Panc1 (cell line): ENCODE measurements at regions not wholly inside any gene's neighbourhood (a gene's known extent, or its start where the extent isn't known, plus 50 kb on each side); places are given as distances from the start of the nearest gene placed in this dataset.

Experiments used
- ATAC-seq: fragments of 200-7000 bp; cut with Tn5 transposase; 2 replicates; pipeline ENCODE4 v1.9.1; 2020; ENCODE audit warnings: mild to moderate bottlenecking, moderate library complexity
- BruUV-seq: library from RNA; stranded (reverse); fragments of 400-500 nt; replicated peaks from 2 replicates; lab custom pipeline; 2021; lab: Mats Ljungman, UMichigan
- CTCF ChIA-PET: fragments of 300-600 bp; sonication (Branson Sonifier 250); formaldehyde crosslinking; loops from one replicate; lab custom pipeline; 2022; ENCODE audit warnings: antibody characterized with exemption; lab: Charles Lee
- POLR2A ChIA-PET: fragments of 300-600 bp; sonication (Branson Sonifier 250); formaldehyde crosslinking; loops from one replicate; lab custom pipeline; 2022; ENCODE audit warnings: antibody characterized with exemption; lab: Charles Lee
- DNase-seq: peaks from one replicate; pipeline ENCODE4 v3.0.0-alpha.2; 2010; ENCODE audit warnings: low read depth, low spot score
- H3K27ac ChIP-seq: 2 replicates; pipeline ENCODE4 v1.5.1; 2011; ENCODE audit warnings: mild to moderate bottlenecking, low read length, inconsistent platforms
- H3K27me3 ChIP-seq: fragments of 200-500 bp; sonication (Bioruptor generic); 2 replicates; pipeline ENCODE4 v1.6.0; 2014; ENCODE audit warnings: low read length, inconsistent platforms; ENCODE audit not compliant: control insufficient read depth, insufficient read depth
- H3K36me3 ChIP-seq: fragments of 200-500 bp; sonication (Bioruptor generic); 2 replicates; pipeline ENCODE4 v1.5.1; 2014; ENCODE audit warnings: inconsistent platforms, mild to moderate bottlenecking, low read length, moderate library complexity; ENCODE audit not compliant: control insufficient read depth, insufficient read depth
- H3K4me1 ChIP-seq: 2 replicates; pipeline ENCODE4 v1.5.1; 2011; ENCODE audit warnings: inconsistent platforms, mild to moderate bottlenecking, low read length, moderate library complexity; ENCODE audit not compliant: control insufficient read depth, insufficient read depth
- H3K4me3 ChIP-seq, 2 experiments: 2 replicates each; pipeline ENCODE4 v1.5.1; 2011 to 2012; ENCODE audit warnings: low read depth in 2 of 2, low read length in 2 of 2, mild to moderate bottlenecking in 2 of 2, inconsistent platforms in 1 of 2, moderate library complexity in 1 of 2
- H3K9me3 ChIP-seq: fragments of 200-500 bp; sonication (Bioruptor generic); 2 replicates; pipeline ENCODE4 v1.5.1; 2014; ENCODE audit warnings: low read depth, mild to moderate bottlenecking, inconsistent platforms, low read length, moderate library complexity; ENCODE audit not compliant: control insufficient read depth, insufficient read depth
- POLR2AphosphoS5 ChIP-seq: IDR thresholded peaks from 2 replicates; pipeline ENCODE4 v1.6.1; 2012; ENCODE audit warnings: mild to moderate bottlenecking, low read depth, low read length, moderate library complexity
- REST ChIP-seq, 2 experiments: IDR thresholded peaks; 2 replicates each; pipeline ENCODE4 v1.6.1; 2011 to 2012; ENCODE audit warnings: low read depth in 2 of 2, control low read depth in 1 of 2, low read length in 1 of 2, mild to moderate bottlenecking in 1 of 2, moderate library complexity in 1 of 2; ENCODE audit not compliant: insufficient read depth in 1 of 2
- SIN3A ChIP-seq: IDR thresholded peaks from 2 replicates; pipeline ENCODE4 v1.6.1; 2012; ENCODE audit warnings: low read depth, mild to moderate bottlenecking, low read length, moderate library complexity, borderline replicate concordance; ENCODE audit not compliant: insufficient read depth
- TCF7L2 ChIP-seq: IDR thresholded peaks from 2 replicates; pipeline ENCODE4 v1.6.1; 2011; ENCODE audit warnings: mild to moderate bottlenecking, low read depth, low read length, inconsistent platforms
- in situ Hi-C: cut with HindIII; loops from 2 replicates; pipeline ENCODE4 v1.10.0; 2016; ENCODE audit warnings: low sequenced_read_pairs, low pct_unique_long_range_greater_than_20kb
- intact Hi-C: fragments of 100-400 bp; cut with micrococcal nuclease; formaldehyde crosslinking; loops from one replicate; pipeline ENCODE4 v1.10.0; 2022; ENCODE audit not compliant: unreplicated experiment
- TF ChIP-seq, protein P1 (sequence below): fragments of 450-650 bp; IDR thresholded peaks from 2 replicates; pipeline ENCODE4 v1.5.1; 2017; ENCODE audit warnings: mild to moderate bottlenecking

GRCh38 chr10:128599030-128599429 is 472.8 kb upstream of the MKI67 start:
- in situ Hi-C loops = no loop called here
- H3K27me3 ChIP-seq = no peaks in the 10 kb centered on the region
- CTCF ChIA-PET = no interaction called here
- intact Hi-C loops = no loop called here
- ATAC-seq (no peak), DNase-seq (no peak)
- TF ChIP-seq, protein P1, sequence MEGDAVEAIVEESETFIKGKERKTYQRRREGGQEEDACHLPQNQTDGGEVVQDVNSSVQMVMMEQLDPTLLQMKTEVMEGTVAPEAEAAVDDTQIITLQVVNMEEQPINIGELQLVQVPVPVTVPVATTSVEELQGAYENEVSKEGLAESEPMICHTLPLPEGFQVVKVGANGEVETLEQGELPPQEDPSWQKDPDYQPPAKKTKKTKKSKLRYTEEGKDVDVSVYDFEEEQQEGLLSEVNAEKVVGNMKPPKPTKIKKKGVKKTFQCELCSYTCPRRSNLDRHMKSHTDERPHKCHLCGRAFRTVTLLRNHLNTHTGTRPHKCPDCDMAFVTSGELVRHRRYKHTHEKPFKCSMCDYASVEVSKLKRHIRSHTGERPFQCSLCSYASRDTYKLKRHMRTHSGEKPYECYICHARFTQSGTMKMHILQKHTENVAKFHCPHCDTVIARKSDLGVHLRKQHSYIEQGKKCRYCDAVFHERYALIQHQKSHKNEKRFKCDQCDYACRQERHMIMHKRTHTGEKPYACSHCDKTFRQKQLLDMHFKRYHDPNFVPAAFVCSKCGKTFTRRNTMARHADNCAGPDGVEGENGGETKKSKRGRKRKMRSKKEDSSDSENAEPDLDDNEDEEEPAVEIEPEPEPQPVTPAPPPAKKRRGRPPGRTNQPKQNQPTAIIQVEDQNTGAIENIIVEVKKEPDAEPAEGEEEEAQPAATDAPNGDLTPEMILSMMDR = no peak
- TF ChIP-seq SIN3A (no peak), TCF7L2 (no peak), REST (IDR thresholded peaks at IDR 0.05; ENCODE audit: insufficient read depth in 1 of 2, low read depth in 2 of 2, low read length in 1 of 2) (no peak), POLR2AphosphoS5 (no peak)
- no peaks in the 10 kb centered on the region for H3K36me3 ChIP-seq
- H3K9me3 ChIP-seq = no peaks in the 10 kb centered on the region
- POLR2A ChIA-PET = no interaction called here
- no TSS peak for BruUV-seq
- no peak overlapping the region for H3K4me3 ChIP-seq
- H3K27ac ChIP-seq = no peak overlapping the region
- H3K4me1 ChIP-seq = no peaks in the 10 kb centered on the region

DNA sequence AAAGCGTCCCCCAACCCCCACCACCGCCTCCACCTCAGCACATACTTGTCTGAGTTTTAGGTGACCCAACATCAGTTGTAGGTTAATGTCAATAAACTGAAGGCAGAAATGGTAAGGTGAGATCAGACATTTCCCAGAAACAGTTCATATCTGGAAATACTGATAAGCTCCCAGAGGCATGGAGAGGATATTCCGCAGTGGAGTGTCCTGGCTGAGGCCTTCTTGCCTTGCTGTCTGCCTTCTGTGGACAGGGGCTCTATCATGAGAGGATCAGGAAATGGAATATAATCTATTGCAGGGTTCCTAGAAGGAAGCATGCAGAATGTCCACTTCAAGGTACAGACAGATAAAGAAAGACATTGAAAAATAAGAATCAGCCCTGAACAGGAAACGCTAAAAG is 473.3 kb upstream of the MKI67 start:
- POLR2A ChIA-PET = no interaction called here
- no TSS peak for BruUV-seq
- Histone ChIP-seq H3K36me3 (no peaks in the 10 kb centered on the region), H3K9me3 (no peaks in the 10 kb centered on the region), H3K4me1 (no peaks in the 10 kb centered on the region), H3K27ac (no peak overlapping the region), H3K4me3 (no peak overlapping the region), H3K27me3 (no peaks in the 10 kb centered on the region)
- DNase-seq (no peak), ATAC-seq (no peak)
- CTCF ChIA-PET = no interaction called here
- TF ChIP-seq POLR2AphosphoS5 (no peak), REST (IDR thresholded peaks at IDR 0.05; ENCODE audit: insufficient read depth in 1 of 2, low read depth in 2 of 2, low read length in 1 of 2) (no peak), SIN3A (no peak), TCF7L2 (no peak)
- TF ChIP-seq, protein P1 = no peak
- intact Hi-C loops (no loop called here), in situ Hi-C loops (no loop called here)
